OCI-LY7 (cell line): ENCODE measurements at regions not wholly inside any gene's neighbourhood (a gene's known extent, or its start where the extent isn't known, plus 50 kb on each side); places are given as distances from the start of the nearest gene placed in this dataset.

Source experiments
- EZH2phosphoT487 ChIP-seq: fragments of 200-600 bp; sonication (generic); IDR thresholded peaks from 2 replicates; pipeline ENCODE4 v1.6.1; 2018; ENCODE audit warnings: low read depth, borderline replicate concordance, mild to moderate bottlenecking, mixed run types, antibody characterized with exemption, low read length, moderate library complexity, mixed read lengths
- TF ChIP-seq, protein P1 (sequence below): fragments of 200-600 bp; sonication (generic); conservative IDR thresholded peaks from 2 replicates; pipeline ENCODE4 v1.5.1; 2014; ENCODE audit warnings: mild to moderate bottlenecking, antibody characterized with exemption, low read length, moderate library complexity, mixed read lengths

DNA sequence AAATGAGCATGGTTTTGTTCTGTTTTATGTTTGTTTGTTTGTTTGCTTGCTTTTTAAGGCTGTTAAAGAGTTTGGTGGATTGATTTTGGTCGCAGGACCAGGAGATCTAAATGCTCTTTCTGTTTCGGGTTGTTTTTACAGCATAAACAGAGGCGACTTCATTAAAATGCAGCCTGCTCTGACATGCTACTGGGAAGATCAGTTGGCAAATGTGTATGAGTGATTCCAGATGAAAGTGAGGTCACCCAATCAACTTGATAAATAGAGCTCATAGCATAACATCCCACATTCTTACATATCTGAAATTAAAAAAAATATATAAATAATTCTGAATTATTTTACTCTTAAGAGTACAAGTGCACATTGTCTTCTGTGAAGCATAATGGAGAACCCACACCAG lies 947.7 kb downstream of the GALC start:
- TF ChIP-seq, protein P1, sequence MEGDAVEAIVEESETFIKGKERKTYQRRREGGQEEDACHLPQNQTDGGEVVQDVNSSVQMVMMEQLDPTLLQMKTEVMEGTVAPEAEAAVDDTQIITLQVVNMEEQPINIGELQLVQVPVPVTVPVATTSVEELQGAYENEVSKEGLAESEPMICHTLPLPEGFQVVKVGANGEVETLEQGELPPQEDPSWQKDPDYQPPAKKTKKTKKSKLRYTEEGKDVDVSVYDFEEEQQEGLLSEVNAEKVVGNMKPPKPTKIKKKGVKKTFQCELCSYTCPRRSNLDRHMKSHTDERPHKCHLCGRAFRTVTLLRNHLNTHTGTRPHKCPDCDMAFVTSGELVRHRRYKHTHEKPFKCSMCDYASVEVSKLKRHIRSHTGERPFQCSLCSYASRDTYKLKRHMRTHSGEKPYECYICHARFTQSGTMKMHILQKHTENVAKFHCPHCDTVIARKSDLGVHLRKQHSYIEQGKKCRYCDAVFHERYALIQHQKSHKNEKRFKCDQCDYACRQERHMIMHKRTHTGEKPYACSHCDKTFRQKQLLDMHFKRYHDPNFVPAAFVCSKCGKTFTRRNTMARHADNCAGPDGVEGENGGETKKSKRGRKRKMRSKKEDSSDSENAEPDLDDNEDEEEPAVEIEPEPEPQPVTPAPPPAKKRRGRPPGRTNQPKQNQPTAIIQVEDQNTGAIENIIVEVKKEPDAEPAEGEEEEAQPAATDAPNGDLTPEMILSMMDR: no peak
- TF ChIP-seq EZH2phosphoT487: no peak
